ENCODE measurements at regions not wholly inside any gene's neighbourhood (a gene's known extent, or its start where the extent isn't known, plus 50 kb on each side); places are given as distances from the start of the nearest gene placed in this dataset.

DNA sequence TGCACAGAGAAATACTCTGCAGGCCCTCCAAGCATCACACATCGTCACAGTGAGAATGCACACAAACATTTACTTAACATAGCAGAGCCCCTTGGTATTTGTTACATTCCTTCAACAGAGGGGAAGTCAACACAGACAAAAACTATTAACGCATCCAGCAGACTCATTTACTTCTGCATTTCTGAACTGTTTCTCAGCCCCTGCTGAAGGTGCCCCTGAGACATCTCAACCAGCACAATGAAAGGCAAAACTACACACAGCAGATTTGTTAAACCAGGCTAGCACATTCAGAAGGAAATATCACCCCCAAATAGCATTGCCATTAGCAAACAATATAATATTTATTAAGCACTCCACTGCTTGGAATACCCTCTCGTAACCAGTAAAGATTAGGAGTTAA, 367.0 kb downstream of the RAB28 start:
- Histone ChIP-seq H3K4me1 (ENCODE audit: control insufficient read depth, insufficient read depth, low read length) (no peaks in the 10 kb centered on the region), H3K4me3 (ENCODE audit: low read depth, low read length) (no peak overlapping the region), H3K27me3 (ENCODE audit: control insufficient read depth, insufficient read depth, low read length) (no peaks in the 10 kb centered on the region), H3K9me3 (ENCODE audit: control insufficient read depth, insufficient read depth, low read length) (no peaks in the 10 kb centered on the region), H3K9ac (ENCODE audit: low read depth, low read length) (no peak overlapping the region), H3K36me3 (ENCODE audit: control insufficient read depth, insufficient read depth, low read length) (no peaks in the 10 kb centered on the region)

DNA sequence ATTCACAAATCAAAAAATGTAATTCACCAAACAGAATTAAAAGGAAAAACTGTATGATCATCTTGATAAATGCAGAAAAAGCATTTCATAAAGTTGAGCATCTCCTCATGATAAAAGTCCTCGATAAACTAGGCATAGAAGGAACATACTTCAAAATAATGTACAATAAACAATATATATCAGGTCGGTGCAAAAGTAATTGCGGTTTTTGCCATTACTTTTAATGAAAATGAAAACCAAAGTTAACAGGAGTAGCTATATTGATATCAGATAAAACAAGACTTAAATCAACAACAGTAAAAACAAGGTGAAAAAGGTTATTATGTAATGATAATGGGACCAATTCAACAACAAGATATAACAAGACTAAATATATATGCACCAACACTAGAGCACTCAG, 372.1 kb downstream of the RAB28 start:
- H3K36me3 ChIP-seq (ENCODE audit: control insufficient read depth, insufficient read depth, low read length) = no peaks in the 10 kb centered on the region
- no peaks in the 10 kb centered on the region for H3K9me3 ChIP-seq (ENCODE audit: control insufficient read depth, insufficient read depth, low read length)
- no peaks in the 10 kb centered on the region for H3K27me3 ChIP-seq (ENCODE audit: control insufficient read depth, insufficient read depth, low read length)
- no peaks in the 10 kb centered on the region for H3K4me1 ChIP-seq (ENCODE audit: control insufficient read depth, insufficient read depth, low read length)
- H3K4me3 ChIP-seq (ENCODE audit: low read depth, low read length) = no peak overlapping the region
- H3K9ac ChIP-seq (ENCODE audit: low read depth, low read length) = no peak overlapping the region

- Histone ChIP-seq H3K9me3 (ENCODE audit: control insufficient read depth, insufficient read depth, low read length) (no peaks in the 10 kb centered on the region), H3K4me1 (ENCODE audit: control insufficient read depth, insufficient read depth, low read length) (no peaks in the 10 kb centered on the region), H3K4me3 (ENCODE audit: low read depth, low read length) (no peak overlapping the region), H3K9ac (ENCODE audit: low read depth, low read length) (no peak overlapping the region), H3K36me3 (ENCODE audit: control insufficient read depth, insufficient read depth, low read length) (no peaks in the 10 kb centered on the region), H3K27me3 (ENCODE audit: control insufficient read depth, insufficient read depth, low read length) (no peaks in the 10 kb centered on the region)
Measured at GRCh38 chr4:13109536-13109935, 374.6 kb downstream of the RAB28 start.

- Histone ChIP-seq H3K4me3 (ENCODE audit: low read depth, low read length) (no peak overlapping the region), H3K4me1 (ENCODE audit: control insufficient read depth, insufficient read depth, low read length) (no peaks in the 10 kb centered on the region), H3K36me3 (ENCODE audit: control insufficient read depth, insufficient read depth, low read length) (no peaks in the 10 kb centered on the region), H3K9ac (ENCODE audit: low read depth, low read length) (no peak overlapping the region), H3K27me3 (ENCODE audit: control insufficient read depth, insufficient read depth, low read length) (no peaks in the 10 kb centered on the region), H3K9me3 (ENCODE audit: control insufficient read depth, insufficient read depth, low read length) (no peaks in the 10 kb centered on the region)
Measured at GRCh38 chr4:13108096-13108495, 376.0 kb downstream of the RAB28 start.

GRCh38 chr4:13103382-13104015, 380.6 kb downstream of the RAB28 start:
- Histone ChIP-seq H3K27me3 (ENCODE audit: control insufficient read depth, insufficient read depth, low read length) (no peaks in the 10 kb centered on the region), H3K4me3 (ENCODE audit: low read depth, low read length) (no peak overlapping the region), H3K4me1 (ENCODE audit: control insufficient read depth, insufficient read depth, low read length) (no peaks in the 10 kb centered on the region), H3K36me3 (ENCODE audit: control insufficient read depth, insufficient read depth, low read length) (no peaks in the 10 kb centered on the region), H3K9ac (ENCODE audit: low read depth, low read length) (no peak overlapping the region), H3K9me3 (ENCODE audit: control insufficient read depth, insufficient read depth, low read length) (no peaks in the 10 kb centered on the region)

DNA sequence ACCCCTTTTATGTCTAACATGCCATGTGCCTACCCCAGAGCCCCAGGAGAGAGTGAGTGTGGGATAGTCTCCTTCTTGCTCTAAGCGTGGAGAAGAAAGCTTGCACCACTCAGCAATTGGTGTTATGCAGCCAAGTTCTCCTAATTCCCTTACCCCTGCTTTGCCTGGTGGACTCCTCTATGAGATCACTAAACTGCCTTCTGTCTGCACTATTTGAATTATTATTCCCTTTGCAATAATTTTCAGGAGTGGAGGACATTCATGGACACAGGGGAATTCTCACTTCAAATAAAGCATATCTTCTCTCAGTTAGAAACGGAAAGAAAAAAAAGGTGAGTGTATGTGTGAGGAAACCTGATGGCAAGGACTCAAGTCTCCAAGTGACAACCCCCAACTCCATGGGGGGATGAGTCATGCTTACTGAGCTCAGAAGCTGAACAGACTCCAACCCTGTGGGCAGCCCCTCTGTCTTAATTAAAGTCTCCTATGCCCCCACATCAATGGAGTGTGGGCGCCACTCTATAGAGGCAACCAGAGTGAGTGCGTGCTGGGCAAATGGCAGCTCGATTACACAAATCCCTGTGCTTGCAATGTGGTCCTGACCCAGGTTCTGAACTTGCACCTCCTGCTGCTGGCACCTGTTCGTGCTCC, 381.9 kb downstream of the RAB28 start:
- Histone ChIP-seq H3K36me3 (ENCODE audit: control insufficient read depth, insufficient read depth, low read length) (no peaks in the 10 kb centered on the region), H3K4me1 (ENCODE audit: control insufficient read depth, insufficient read depth, low read length) (no peaks in the 10 kb centered on the region), H3K9me3 (ENCODE audit: control insufficient read depth, insufficient read depth, low read length) (no peaks in the 10 kb centered on the region)

DNA sequence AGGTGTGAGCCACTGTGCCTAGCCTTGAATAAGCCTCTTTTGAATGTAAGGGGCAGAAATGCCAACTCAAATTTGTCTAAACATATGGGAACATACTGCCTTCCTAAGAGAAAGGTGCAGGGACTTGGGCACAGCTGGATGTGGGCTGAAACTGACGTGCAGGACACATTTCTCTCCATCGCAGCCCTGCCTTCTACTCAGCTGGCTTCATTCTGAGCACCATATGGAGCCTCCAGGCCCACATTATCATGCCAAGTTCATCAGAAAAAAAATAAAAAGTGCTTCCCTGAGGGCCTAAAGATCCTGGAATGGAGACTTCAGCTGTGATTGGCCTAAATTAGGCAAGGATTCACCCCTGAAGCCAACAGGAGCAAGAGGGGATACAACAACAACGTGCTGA, 386.2 kb downstream of the RAB28 start:
- H3K4me1 ChIP-seq (ENCODE audit: control insufficient read depth, insufficient read depth, low read length) = no peaks in the 10 kb centered on the region
- H3K4me3 ChIP-seq (ENCODE audit: low read depth, low read length) = no peak overlapping the region
- no peak overlapping the region for H3K9ac ChIP-seq (ENCODE audit: low read depth, low read length)
- H3K27me3 ChIP-seq (ENCODE audit: control insufficient read depth, insufficient read depth, low read length) = no peaks in the 10 kb centered on the region
- H3K9me3 ChIP-seq (ENCODE audit: control insufficient read depth, insufficient read depth, low read length) = no peaks in the 10 kb centered on the region
- H3K36me3 ChIP-seq (ENCODE audit: control insufficient read depth, insufficient read depth, low read length) = no peaks in the 10 kb centered on the region

More for the DNA sequence above, 381.9 kb downstream of the RAB28 start:
- Histone ChIP-seq H3K9ac (ENCODE audit: low read depth, low read length) (no peak overlapping the region), H3K4me3 (ENCODE audit: low read depth, low read length) (no peak overlapping the region), H3K27me3 (ENCODE audit: control insufficient read depth, insufficient read depth, low read length) (no peaks in the 10 kb centered on the region)

DNA sequence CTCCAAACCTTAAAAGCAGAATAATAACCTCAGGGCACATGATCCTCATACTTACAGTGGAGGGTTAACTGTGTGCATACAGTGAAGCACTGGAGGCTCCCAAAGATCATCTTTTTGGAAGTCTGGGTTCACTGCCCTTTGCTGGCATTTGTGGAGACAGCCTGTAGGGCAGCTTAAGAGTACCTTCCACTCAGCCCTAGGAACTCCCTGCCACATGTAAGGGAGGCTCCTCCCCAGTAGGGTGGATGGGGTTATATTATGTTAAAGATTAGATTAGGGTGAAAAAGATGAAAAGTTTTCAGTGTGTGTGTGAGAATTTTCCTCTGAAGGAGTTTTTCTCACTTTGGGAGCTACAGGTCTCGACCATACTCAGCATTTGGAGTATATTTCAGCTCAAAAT, 388.4 kb downstream of the RAB28 start:
- no peak overlapping the region for H3K4me3 ChIP-seq (ENCODE audit: low read depth, low read length)
- no peaks in the 10 kb centered on the region for H3K36me3 ChIP-seq (ENCODE audit: control insufficient read depth, insufficient read depth, low read length)
- no peaks in the 10 kb centered on the region for H3K4me1 ChIP-seq (ENCODE audit: control insufficient read depth, insufficient read depth, low read length)
- H3K27me3 ChIP-seq (ENCODE audit: control insufficient read depth, insufficient read depth, low read length) = no peaks in the 10 kb centered on the region
- no peaks in the 10 kb centered on the region for H3K9me3 ChIP-seq (ENCODE audit: control insufficient read depth, insufficient read depth, low read length)
- no peak overlapping the region for H3K9ac ChIP-seq (ENCODE audit: low read depth, low read length)

GRCh38 chr4:13093170-13093569, 391.0 kb downstream of the RAB28 start:
- Histone ChIP-seq H3K27me3 (ENCODE audit: control insufficient read depth, insufficient read depth, low read length) (no peaks in the 10 kb centered on the region), H3K9ac (ENCODE audit: low read depth, low read length) (no peak overlapping the region), H3K9me3 (ENCODE audit: control insufficient read depth, insufficient read depth, low read length) (no peaks in the 10 kb centered on the region), H3K36me3 (ENCODE audit: control insufficient read depth, insufficient read depth, low read length) (no peaks in the 10 kb centered on the region), H3K4me1 (ENCODE audit: control insufficient read depth, insufficient read depth, low read length) (no peaks in the 10 kb centered on the region), H3K4me3 (ENCODE audit: low read depth, low read length) (no peak overlapping the region)

- H3K36me3 ChIP-seq (ENCODE audit: control insufficient read depth, insufficient read depth, low read length) = no peaks in the 10 kb centered on the region
- H3K4me3 ChIP-seq (ENCODE audit: low read depth, low read length) = no peak overlapping the region
- H3K4me1 ChIP-seq (ENCODE audit: control insufficient read depth, insufficient read depth, low read length) = no peaks in the 10 kb centered on the region
- H3K27me3 ChIP-seq (ENCODE audit: control insufficient read depth, insufficient read depth, low read length) = no peaks in the 10 kb centered on the region
- H3K9ac ChIP-seq (ENCODE audit: low read depth, low read length) = no peak overlapping the region
- H3K9me3 ChIP-seq (ENCODE audit: control insufficient read depth, insufficient read depth, low read length) = no peaks in the 10 kb centered on the region
Measured at GRCh38 chr4:13092702-13093101, 391.4 kb downstream of the RAB28 start.

DNA sequence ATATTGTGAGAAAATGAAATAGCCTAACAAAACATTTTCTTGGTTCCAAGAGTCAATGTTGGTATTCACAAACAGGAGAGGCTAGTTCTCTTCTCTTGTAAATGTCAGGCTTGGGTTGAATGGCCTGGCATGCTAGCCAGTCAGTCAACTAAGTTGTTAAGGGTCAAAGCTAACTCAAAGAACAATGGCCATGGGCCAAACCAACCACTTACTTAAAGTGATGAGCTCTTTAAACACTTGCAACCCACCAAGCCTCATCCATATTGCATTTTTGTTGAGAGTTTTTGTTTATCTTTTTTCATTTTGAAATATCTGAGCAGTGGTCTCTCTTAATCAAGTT, 394.5 kb downstream of the RAB28 start:
- Histone ChIP-seq H3K9ac (ENCODE audit: low read depth, low read length) (no peak overlapping the region), H3K27me3 (ENCODE audit: control insufficient read depth, insufficient read depth, low read length) (no peaks in the 10 kb centered on the region), H3K9me3 (ENCODE audit: control insufficient read depth, insufficient read depth, low read length) (no peaks in the 10 kb centered on the region), H3K4me3 (ENCODE audit: low read depth, low read length) (no peak overlapping the region), H3K36me3 (ENCODE audit: control insufficient read depth, insufficient read depth, low read length) (no peaks in the 10 kb centered on the region), H3K4me1 (ENCODE audit: control insufficient read depth, insufficient read depth, low read length) (no peaks in the 10 kb centered on the region)

GRCh38 chr4:13088726-13089658, 395.1 kb downstream of the RAB28 start:
- H3K9me3 ChIP-seq (ENCODE audit: control insufficient read depth, insufficient read depth, low read length) = no peaks in the 10 kb centered on the region
- no peaks in the 10 kb centered on the region for H3K36me3 ChIP-seq (ENCODE audit: control insufficient read depth, insufficient read depth, low read length)
- H3K9ac ChIP-seq (ENCODE audit: low read depth, low read length) = no peak overlapping the region
- no peaks in the 10 kb centered on the region for H3K27me3 ChIP-seq (ENCODE audit: control insufficient read depth, insufficient read depth, low read length)
- no peaks in the 10 kb centered on the region for H3K4me1 ChIP-seq (ENCODE audit: control insufficient read depth, insufficient read depth, low read length)
- H3K4me3 ChIP-seq (ENCODE audit: low read depth, low read length) = no peak overlapping the region

All from iPS-15b (cell line).